Testis (tissue), 2 donors: ENCODE measurements at regions not wholly inside any gene's neighbourhood (a gene's known extent, or its start where the extent isn't known, plus 50 kb on each side); places are given as distances from the start of the nearest gene placed in this dataset.

Experiments used
- CTCF ChIP-seq, 3 experiments: fragments of 450-650 bp in 2 of 3; fragments of 200-600 bp in 1 of 3; sonication (generic) in 1 of 3; IDR thresholded peaks; one replicate each; pipeline ENCODE4 v1.5.1; 2016 to 2019; ENCODE audit warnings: antibody characterized with exemption in 3 of 3, mild to moderate bottlenecking in 2 of 3, moderate library complexity in 1 of 3
- POLR2A ChIP-seq: fragments of 450-650 bp; IDR thresholded peaks from one replicate; pipeline ENCODE4 v1.6.1; 2017; ENCODE audit warnings: antibody characterized with exemption, mild to moderate bottlenecking, moderate library complexity

DNA sequence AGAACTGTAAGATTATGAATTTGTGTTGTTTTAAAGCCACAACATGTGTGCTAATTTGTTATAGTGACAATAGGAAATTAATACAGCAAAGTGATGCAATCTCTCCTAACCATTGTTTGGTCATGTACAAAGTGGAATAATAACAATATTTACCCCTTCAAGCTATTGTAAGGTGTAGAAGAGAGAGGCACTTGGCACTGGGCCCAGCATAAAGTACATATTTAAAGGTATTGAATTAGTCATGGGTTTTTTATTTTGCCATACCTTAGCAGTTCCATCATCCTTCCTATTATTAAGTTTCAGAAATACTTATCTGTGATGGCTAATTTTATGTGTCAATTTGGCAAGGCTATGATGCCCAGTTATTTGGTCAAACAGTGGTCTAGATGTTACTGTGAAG is 322.4 kb upstream of the TSHZ2 start:
- TF ChIP-seq CTCF (IDR thresholded peaks at IDR 0.05): no peak
- TF ChIP-seq POLR2A: no peak
